Spleen (tissue), 11 donors: ENCODE measurements at regions not wholly inside any gene's neighbourhood (a gene's known extent, or its start where the extent isn't known, plus 50 kb on each side); places are given as distances from the start of the nearest gene placed in this dataset.
"Not testable (repeated sequence)": the region's sequence is repeated elsewhere in the genome, so short reads cannot be mapped to it uniquely, and the experiment has no call there.

Experiments
- DNase-seq: peaks from one replicate; pipeline ENCODE4 v3.0.0-alpha.2; 2020
- H3K27ac ChIP-seq, 8 donors: fragments of 200-600 bp; sonication (generic) in 7 of 8; 1 replicate in 4 of 8; 2 replicates in 4 of 8; pipeline versions ENCODE4 v1.5.0 to v1.8.0; 2016 to 2021; ENCODE audit warnings: inconsistent platforms in 4 of 8, mild to moderate bottlenecking in 4 of 8, moderate library complexity in 1 of 8
- H3K27me3 ChIP-seq, 7 donors: fragments of 200-600 bp; sonication (generic) in 6 of 7; replicated peaks in 1 of 7; 1 replicate in 4 of 7; 2 replicates in 3 of 7; pipeline versions ENCODE4 v1.5.0 to v1.8.0; 2016 to 2021; ENCODE audit warnings: inconsistent platforms in 3 of 7, mild to moderate bottlenecking in 1 of 7
- H3K36me3 ChIP-seq, 6 donors: fragments of 200-600 bp; sonication (generic) in 5 of 6; 1 replicate in 4 of 6; 2 replicates in 2 of 6; pipeline versions ENCODE4 v1.5.0 to v1.8.0; 2016 to 2021; ENCODE audit warnings: inconsistent platforms in 2 of 6
- H3K4me1 ChIP-seq, 6 donors: fragments of 200-600 bp; sonication (generic) in 5 of 6; 1 replicate in 3 of 6; 2 replicates in 3 of 6; pipeline versions ENCODE4 v1.5.0 to v1.8.0; 2016 to 2021; ENCODE audit warnings: inconsistent platforms in 3 of 6
- H3K4me3 ChIP-seq, 8 donors: fragments of 200-600 bp; sonication (generic) in 7 of 8; 1 replicate in 4 of 8; 2 replicates in 4 of 8; pipeline versions ENCODE4 v1.5.0 to v1.8.0; 2016 to 2021; ENCODE audit warnings: inconsistent platforms in 4 of 8, mild to moderate bottlenecking in 4 of 8, moderate library complexity in 2 of 8
- H3K9me3 ChIP-seq, 8 donors: fragments of 200-600 bp; sonication (generic) in 7 of 8; 1 replicate in 4 of 8; 2 replicates in 4 of 8; pipeline versions ENCODE4 v1.5.0 to v1.8.0; 2016 to 2021; ENCODE audit warnings: inconsistent platforms in 4 of 8
- POLR2A ChIP-seq, 3 donors: fragments of 450-650 bp; IDR thresholded peaks; one replicate each; pipeline ENCODE4 v1.5.1; 2017; ENCODE audit warnings: antibody characterized with exemption in 3 of 3, mild to moderate bottlenecking in 1 of 3
- POLR2AphosphoS5 ChIP-seq, 3 donors: sonication (generic); formaldehyde crosslinking; IDR thresholded peaks; one replicate each; pipeline ENCODE4 v1.5.1; 2017; ENCODE audit warnings: antibody characterized with exemption in 3 of 3
- WGBS, 5 donors: extraction: QIAGEN DNeasy Blood & Tissue Kit in 3 of 5; methylation state at CpG; one replicate each; pipeline versions ENCODE4 v1.1.5 to v1.1.7; 2013 to 2018; 5-methylcytosine and 5-hydroxymethylcytosine counted together
- intact Hi-C: fragments of 100-400 bp; cut with DNase I; formaldehyde crosslinking; loops from one replicate; pipeline ENCODE4 v1.15.0; 2023; ENCODE audit warnings: low total_unique reads
- TF ChIP-seq, protein P1 (sequence below), 11 experiments: fragments of 200-600 bp in 7 of 11; fragments of 450-650 bp in 4 of 11; sonication (generic) in 4 of 11; IDR thresholded peaks in 8 of 11; conservative IDR thresholded peaks in 3 of 11; 1 replicate in 7 of 11; 2 replicates in 4 of 11; pipeline versions ENCODE4 v1.4.0 to v1.8.0; 2016 to 2021; ENCODE audit warnings: antibody characterized with exemption in 11 of 11, inconsistent platforms in 4 of 11, mild to moderate bottlenecking in 1 of 11
- donor health status: healthy with polysubstance abuse.
- donor health status: DM: no; HTN: no; CAD: no; lungs with moderate emphysema.
- donor health status: DM: no; HTN: no; CAD: no.
- donor health status: Bipolar disorder and iron deficiency.
- donor health status: healthy.
- donor health status: DM: no; HTN: no; CAD: no.
- donor health status: DM: yes; HTN: yes; CAD: no.

DNA sequence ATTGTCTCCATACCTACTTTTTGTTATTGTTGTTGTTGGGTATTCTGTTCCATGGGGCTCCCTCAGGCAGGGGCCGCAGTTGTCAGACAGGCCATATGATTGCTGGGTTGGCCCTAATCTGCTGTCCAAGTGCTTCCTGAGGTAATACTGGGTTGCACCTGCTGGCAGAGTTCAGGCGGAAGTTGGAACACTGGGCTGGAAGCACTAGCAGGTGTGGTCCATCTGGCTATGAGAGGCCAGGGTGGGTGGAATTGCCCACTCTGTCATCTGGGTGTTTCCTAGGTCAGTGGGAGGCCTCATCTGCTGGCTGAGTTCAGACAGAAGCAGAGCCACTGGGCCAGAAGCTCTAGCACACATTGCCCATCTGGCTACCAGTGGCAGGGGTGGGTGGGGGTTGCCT, 81.3 kb upstream of the NID2 start:
- TF ChIP-seq, protein P1, sequence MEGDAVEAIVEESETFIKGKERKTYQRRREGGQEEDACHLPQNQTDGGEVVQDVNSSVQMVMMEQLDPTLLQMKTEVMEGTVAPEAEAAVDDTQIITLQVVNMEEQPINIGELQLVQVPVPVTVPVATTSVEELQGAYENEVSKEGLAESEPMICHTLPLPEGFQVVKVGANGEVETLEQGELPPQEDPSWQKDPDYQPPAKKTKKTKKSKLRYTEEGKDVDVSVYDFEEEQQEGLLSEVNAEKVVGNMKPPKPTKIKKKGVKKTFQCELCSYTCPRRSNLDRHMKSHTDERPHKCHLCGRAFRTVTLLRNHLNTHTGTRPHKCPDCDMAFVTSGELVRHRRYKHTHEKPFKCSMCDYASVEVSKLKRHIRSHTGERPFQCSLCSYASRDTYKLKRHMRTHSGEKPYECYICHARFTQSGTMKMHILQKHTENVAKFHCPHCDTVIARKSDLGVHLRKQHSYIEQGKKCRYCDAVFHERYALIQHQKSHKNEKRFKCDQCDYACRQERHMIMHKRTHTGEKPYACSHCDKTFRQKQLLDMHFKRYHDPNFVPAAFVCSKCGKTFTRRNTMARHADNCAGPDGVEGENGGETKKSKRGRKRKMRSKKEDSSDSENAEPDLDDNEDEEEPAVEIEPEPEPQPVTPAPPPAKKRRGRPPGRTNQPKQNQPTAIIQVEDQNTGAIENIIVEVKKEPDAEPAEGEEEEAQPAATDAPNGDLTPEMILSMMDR (IDR thresholded peaks at IDR 0.05 in 8 of 11, conservative IDR thresholded peaks at IDR 0.05 in 3 of 11) = no peak
- TF ChIP-seq POLR2AphosphoS5 (IDR thresholded peaks at IDR 0.05) (no peak), POLR2A (IDR thresholded peaks at IDR 0.05) (no peak)
- Histone ChIP-seq H3K27me3 (peaks cover 0 to 10% (median 0%) of the 10 kb centered on the region in 7 donors), H3K9me3 (peaks cover 0 to 3% (median 0%) of the 10 kb centered on the region in 8 donors), H3K4me3 (no peak overlapping the region), H3K27ac (no peak overlapping the region), H3K4me1 (peaks cover 0 to 15% (median 0%) of the 10 kb centered on the region in 6 donors), H3K36me3 (no peaks in the 10 kb centered on the region)
- 87 to 100% (median 91%) methylated on average over 2 of the region's 2 CpGs for WGBS, 5 donors
- no peak for DNase-seq
- intact Hi-C loops = no loop called here

DNA sequence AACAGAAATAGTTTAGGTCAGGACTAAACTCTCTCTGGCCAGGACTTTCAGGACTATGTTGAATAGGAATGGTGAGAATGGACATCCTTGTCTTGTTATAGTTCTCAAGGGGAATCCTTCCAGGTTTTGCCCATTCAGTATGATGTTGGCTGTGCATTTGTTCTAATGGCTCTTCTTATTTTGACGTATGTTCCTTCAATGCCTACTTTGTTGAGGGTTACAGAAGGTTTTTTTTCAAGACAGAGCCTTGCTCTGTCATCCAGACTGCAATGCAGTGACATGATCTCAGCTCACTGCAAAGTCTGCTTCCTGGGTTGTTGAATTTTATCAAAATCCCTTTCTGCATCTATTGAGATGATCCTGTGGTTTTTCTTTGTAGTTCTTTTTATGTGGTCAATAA, 79.5 kb upstream of the NID2 start:
- WGBS, 5 donors = 77 to 90% (median 85%) methylated on average over 1 of the region's 1 CpG
- no peak overlapping the region for H3K27ac ChIP-seq
- TF ChIP-seq POLR2AphosphoS5 (IDR thresholded peaks at IDR 0.05) (no peak), POLR2A (IDR thresholded peaks at IDR 0.05) (no peak)
- TF ChIP-seq, protein P1 (IDR thresholded peaks at IDR 0.05 in 8 of 11, conservative IDR thresholded peaks at IDR 0.05 in 3 of 11) = no peak
- H3K4me1 ChIP-seq = peaks cover 0 to under 1% (median 0%) of the 10 kb centered on the region in 6 donors
- H3K36me3 ChIP-seq = no peaks in the 10 kb centered on the region
- intact Hi-C loops = no loop called here
- DNase-seq = no peak
- H3K4me3 ChIP-seq = no peak overlapping the region
- peaks cover 0 to 10% (median 0%) of the 10 kb centered on the region in 7 donors for H3K27me3 ChIP-seq
- H3K9me3 ChIP-seq = peaks cover 0 to 5% (median 0%) of the 10 kb centered on the region in 8 donors

DNA sequence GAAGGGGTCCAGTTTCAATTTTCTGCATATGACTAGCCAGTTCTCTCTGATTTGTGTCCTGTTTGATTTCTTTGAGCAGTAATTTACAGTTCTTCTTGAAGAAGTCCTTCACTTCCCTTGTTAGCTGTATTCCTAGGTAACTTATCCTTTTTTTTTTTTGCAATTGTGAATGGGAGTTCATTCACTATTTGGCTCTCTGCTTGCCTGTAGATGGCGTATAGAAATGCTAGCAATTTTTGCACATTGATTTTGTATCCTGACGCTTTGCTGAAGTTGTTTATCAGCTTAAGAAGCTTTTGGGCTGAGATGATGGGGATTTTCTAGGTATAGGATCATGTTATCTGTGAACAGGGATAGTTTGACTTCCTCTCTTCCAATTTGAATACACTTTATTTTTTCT, 77.6 kb upstream of the NID2 start:
- no peaks in the 10 kb centered on the region for H3K36me3 ChIP-seq
- WGBS, 5 donors = 16 to 48% (median 23%) methylated on average over 2 of the region's 2 CpGs
- peaks cover 0 to 5% (median 0%) of the 10 kb centered on the region in 8 donors for H3K9me3 ChIP-seq
- H3K4me1 ChIP-seq = no peaks in the 10 kb centered on the region
- intact Hi-C loops = no loop called here
- H3K27ac ChIP-seq = no peak overlapping the region
- no peak for TF ChIP-seq POLR2AphosphoS5 (IDR thresholded peaks at IDR 0.05)
- TF ChIP-seq, protein P1 (IDR thresholded peaks at IDR 0.05 in 8 of 11, conservative IDR thresholded peaks at IDR 0.05 in 3 of 11) = peak in 1 of 11 experiments; percentile 9
- no peak for DNase-seq
- no peak overlapping the region for H3K4me3 ChIP-seq
- H3K27me3 ChIP-seq = peaks cover 0 to 10% (median 0%) of the 10 kb centered on the region in 7 donors

DNA sequence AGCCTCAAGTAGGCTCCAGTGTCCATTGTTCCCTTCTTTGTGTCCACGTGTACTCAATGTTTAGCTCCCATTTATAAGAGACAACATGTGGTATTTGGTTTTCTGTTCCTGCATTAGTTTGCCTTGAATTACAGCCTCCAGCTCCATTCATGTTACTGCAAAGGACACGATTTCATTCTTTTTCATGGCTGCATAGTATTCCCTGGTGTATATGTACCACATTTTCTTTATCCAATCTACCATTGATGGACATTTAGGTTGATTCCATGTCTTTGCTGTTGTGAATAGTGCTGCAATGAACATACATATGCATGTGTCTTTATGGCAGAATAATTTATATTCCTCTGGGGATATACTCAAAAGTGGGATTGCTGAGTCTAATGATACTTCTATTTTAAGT, 75.2 kb upstream of the NID2 start:
- intact Hi-C loops, H3K4me1 ChIP-seq, H3K4me3 ChIP-seq, DNase-seq, H3K27me3 ChIP-seq, H3K9me3 ChIP-seq, H3K36me3 ChIP-seq, H3K27ac ChIP-seq: not testable (repeated sequence)
- WGBS, 5 donors = 88 to 93% (median 93%) methylated on average over 2 of the region's 2 CpGs

DNA sequence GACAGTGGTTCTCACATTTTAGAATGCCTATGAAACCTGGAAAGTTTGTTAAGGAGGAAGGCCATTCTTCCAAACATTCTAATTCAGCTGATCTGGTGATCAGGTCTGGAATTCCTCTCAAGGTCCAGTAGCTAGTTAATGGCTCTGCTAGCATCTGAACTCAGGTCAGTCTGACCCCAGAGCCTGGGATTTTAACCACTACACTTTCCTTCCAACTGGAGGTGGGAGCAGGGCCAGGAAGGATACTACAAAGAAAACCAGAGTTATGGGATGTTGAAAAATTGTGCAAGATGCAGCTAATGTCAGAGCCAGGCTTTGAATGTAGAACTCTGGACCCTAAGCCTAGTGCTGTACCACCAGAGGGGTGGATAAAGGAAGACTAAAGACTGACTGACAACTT, 73.6 kb upstream of the NID2 start:
- intact Hi-C loops = no loop called here
- Histone ChIP-seq H3K4me1 (no peaks in the 10 kb centered on the region), H3K9me3 (peaks cover 0 to 5% (median 0%) of the 10 kb centered on the region in 8 donors), H3K27ac (no peak overlapping the region), H3K27me3 (no peaks in the 10 kb centered on the region), H3K36me3 (no peaks in the 10 kb centered on the region), H3K4me3 (no peak overlapping the region)
- TF ChIP-seq POLR2A (IDR thresholded peaks at IDR 0.05) = no peak
- no peak for TF ChIP-seq POLR2AphosphoS5 (IDR thresholded peaks at IDR 0.05)
- TF ChIP-seq, protein P1 (IDR thresholded peaks at IDR 0.05 in 8 of 11, conservative IDR thresholded peaks at IDR 0.05 in 3 of 11) = no peak
- DNase-seq = no peak
